ENCODE measurements at regions not wholly inside any gene's neighbourhood (a gene's known extent, or its start where the extent isn't known, plus 50 kb on each side); places are given as distances from the start of the nearest gene placed in this dataset.

GRCh38 chr10:89837165-89838043 lies 136.0 kb downstream of the KIF20B start:
- no peak for TF ChIP-seq GABPA (IDR thresholded peaks at IDR 0.05 in 1 of 2, conservative IDR thresholded peaks at IDR 0.05 in 1 of 2)
- TF ChIP-seq CTCF (IDR thresholded peaks at IDR 0.05; ENCODE audit: low read depth, low read length, missing input control), result no peak
- TF ChIP-seq SP1 (IDR thresholded peaks at IDR 0.05), result no peak
- no peak for TF ChIP-seq MAX (IDR thresholded peaks at IDR 0.05)
- TF ChIP-seq TAF1 (conservative IDR thresholded peaks at IDR 0.05), result no peak
- TF ChIP-seq JUND (IDR thresholded peaks at IDR 0.05), result no peak
- no peak for TF ChIP-seq REST (IDR thresholded peaks at IDR 0.05)
- no peak for TF ChIP-seq RAD21 (IDR thresholded peaks at IDR 0.05)
- TF ChIP-seq YY1 (IDR thresholded peaks at IDR 0.05), result no peak
- no peak for TF ChIP-seq ATF3 (IDR thresholded peaks at IDR 0.05)
- TF ChIP-seq HNF4A (conservative IDR thresholded peaks at IDR 0.05), result no peak
- TF ChIP-seq RXRA (IDR thresholded peaks at IDR 0.05), result no peak
- no peak for TF ChIP-seq FOXA2 (IDR thresholded peaks at IDR 0.05)
- no peak for TF ChIP-seq FOXA1 (IDR thresholded peaks at IDR 0.05)
